Adrenal gland (tissue), 9 donors: ENCODE measurements at regions not wholly inside any gene's neighbourhood (a gene's known extent, or its start where the extent isn't known, plus 50 kb on each side); places are given as distances from the start of the nearest gene placed in this dataset.
A peak's percentile ranks its signal among the peaks of the same experiment; 100 is the strongest.

Source experiments
- DNase-seq, 7 donors: peaks; one replicate each; pipeline ENCODE4 v3.0.0-alpha.2; 2019 to 2020
- H3K27ac ChIP-seq, 5 donors: fragments of 200-600 bp; sonication (generic) in 4 of 5; 1 replicate in 3 of 5; 2 replicates in 2 of 5; pipeline versions ENCODE4 v1.5.1 to v1.8.0; 2016 to 2020; ENCODE audit warnings: mild to moderate bottlenecking in 1 of 5
- H3K27me3 ChIP-seq: fragments of 200-600 bp; 2 replicates; pipeline ENCODE4 v1.8.0; 2021
- H3K36me3 ChIP-seq, 2 donors: fragments of 200-600 bp; replicated peaks in 1 of 2; 1 replicate in 1 of 2; 2 replicates in 1 of 2; pipeline versions ENCODE4 v1.5.1 to v1.8.0; 2018 to 2022
- H3K4me1 ChIP-seq, 2 donors: fragments of 200-600 bp; replicated peaks in 1 of 2; 1 replicate in 1 of 2; 2 replicates in 1 of 2; pipeline versions ENCODE4 v1.5.1 to v1.8.0; 2018 to 2021
- H3K4me3 ChIP-seq, 4 donors: fragments of 200-600 bp; sonication (generic) in 3 of 4; one replicate each; pipeline ENCODE4 v1.5.1; 2016 to 2018
- H3K9me3 ChIP-seq, 3 donors: fragments of 200-600 bp; sonication (generic) in 1 of 3; replicated peaks in 1 of 3; 1 replicate in 2 of 3; 2 replicates in 1 of 3; pipeline versions ENCODE4 v1.5.1 to v1.8.0; 2016 to 2021
- POLR2A ChIP-seq, 2 donors: fragments of 450-650 bp; IDR thresholded peaks; one replicate each; pipeline ENCODE4 v1.6.1; 2017; ENCODE audit warnings: antibody characterized with exemption in 2 of 2, mild to moderate bottlenecking in 2 of 2, moderate library complexity in 1 of 2
- WGBS, 4 donors: extraction: QIAGEN DNeasy Blood & Tissue Kit in 2 of 4; methylation state at CpG; one replicate each; pipeline versions ENCODE4 v1.1.5 to v1.1.7; 2013 to 2017; 5-methylcytosine and 5-hydroxymethylcytosine counted together
- intact Hi-C, 2 donors: fragments of 100-400 bp; cut with DNase I; formaldehyde crosslinking; loops; one replicate each; pipeline versions ENCODE4 v1.14.1 to v1.15.0; 2022 to 2023
- TF ChIP-seq, protein P1 (sequence below), 6 experiments: fragments of 450-650 bp in 4 of 6; fragments of 200-600 bp in 2 of 6; sonication (generic) in 1 of 6; IDR thresholded peaks; 1 replicate in 5 of 6; 2 replicates in 1 of 6; pipeline versions ENCODE4 v1.5.1 to v1.8.0; 2016 to 2021; ENCODE audit warnings: antibody characterized with exemption in 6 of 6, mild to moderate bottlenecking in 2 of 6, moderate library complexity in 1 of 6
- donor health status: healthy with polysubstance abuse.
- donor health status: Bipolar disorder and iron deficiency.
- donor health status: DM: yes; HTN: yes; CAD: no.
- donor health status: DM: no; HTN: no; CAD: no.
- donor health status: DM: no; HTN: no; CAD: no.

DNA sequence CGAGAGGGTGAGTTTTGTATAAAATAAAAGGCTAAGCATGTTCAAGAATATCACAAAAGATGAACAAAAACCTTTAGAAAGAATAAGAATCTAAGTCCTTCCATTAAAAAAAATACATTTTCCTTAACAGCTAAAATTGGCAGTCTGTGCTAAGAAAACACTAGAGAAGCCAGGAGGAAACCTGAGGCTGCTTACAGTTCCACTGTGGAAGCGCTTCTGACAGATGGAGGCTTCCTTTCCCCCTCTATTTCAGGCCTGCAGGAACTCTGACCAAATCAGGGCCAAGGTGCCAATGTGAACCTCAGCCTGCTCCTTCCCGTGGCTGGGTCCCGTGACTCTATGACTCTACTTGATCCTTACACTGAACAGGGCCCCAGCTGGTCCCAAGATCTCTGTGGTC is 108.1 kb upstream of the ARHGAP28 start:
- 74 to 88% (median 80%) methylated on average over 4 of the region's 4 CpGs for WGBS, 4 donors
- H3K4me1 ChIP-seq: peaks cover 0 to 18% of the 10 kb centered on the region in 2 donors
- H3K36me3 ChIP-seq: no peaks in the 10 kb centered on the region
- no peak for DNase-seq
- H3K27me3 ChIP-seq: no peaks in the 10 kb centered on the region
- no peaks in the 10 kb centered on the region for H3K9me3 ChIP-seq
- TF ChIP-seq POLR2A (IDR thresholded peaks at IDR 0.05): no peak
- TF ChIP-seq, protein P1, sequence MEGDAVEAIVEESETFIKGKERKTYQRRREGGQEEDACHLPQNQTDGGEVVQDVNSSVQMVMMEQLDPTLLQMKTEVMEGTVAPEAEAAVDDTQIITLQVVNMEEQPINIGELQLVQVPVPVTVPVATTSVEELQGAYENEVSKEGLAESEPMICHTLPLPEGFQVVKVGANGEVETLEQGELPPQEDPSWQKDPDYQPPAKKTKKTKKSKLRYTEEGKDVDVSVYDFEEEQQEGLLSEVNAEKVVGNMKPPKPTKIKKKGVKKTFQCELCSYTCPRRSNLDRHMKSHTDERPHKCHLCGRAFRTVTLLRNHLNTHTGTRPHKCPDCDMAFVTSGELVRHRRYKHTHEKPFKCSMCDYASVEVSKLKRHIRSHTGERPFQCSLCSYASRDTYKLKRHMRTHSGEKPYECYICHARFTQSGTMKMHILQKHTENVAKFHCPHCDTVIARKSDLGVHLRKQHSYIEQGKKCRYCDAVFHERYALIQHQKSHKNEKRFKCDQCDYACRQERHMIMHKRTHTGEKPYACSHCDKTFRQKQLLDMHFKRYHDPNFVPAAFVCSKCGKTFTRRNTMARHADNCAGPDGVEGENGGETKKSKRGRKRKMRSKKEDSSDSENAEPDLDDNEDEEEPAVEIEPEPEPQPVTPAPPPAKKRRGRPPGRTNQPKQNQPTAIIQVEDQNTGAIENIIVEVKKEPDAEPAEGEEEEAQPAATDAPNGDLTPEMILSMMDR (IDR thresholded peaks at IDR 0.05): no peak
- H3K27ac ChIP-seq: no peak overlapping the region
- no peak overlapping the region for H3K4me3 ChIP-seq
- intact Hi-C loops: no loop called here

DNA sequence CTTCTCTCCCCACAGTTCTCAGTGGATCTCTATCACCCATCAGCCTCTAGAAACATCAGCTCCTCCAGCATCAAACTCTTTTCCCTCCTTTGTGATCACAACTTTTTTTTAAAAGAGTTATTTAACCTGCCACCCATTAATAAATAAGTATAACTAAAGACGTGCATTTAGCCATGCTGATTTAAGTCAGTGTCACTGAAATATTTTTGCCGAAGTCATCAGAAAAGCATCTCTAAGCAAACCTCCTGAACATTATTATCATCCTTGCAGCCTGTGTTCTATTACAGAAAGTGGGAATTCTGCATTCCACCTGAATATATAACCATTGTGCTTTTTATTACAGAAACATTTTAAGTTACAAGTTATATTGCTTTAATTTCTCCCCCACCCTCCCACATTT is 106.2 kb upstream of the ARHGAP28 start:
- DNase-seq: no peak
- no peaks in the 10 kb centered on the region for H3K9me3 ChIP-seq
- no peaks in the 10 kb centered on the region for H3K27me3 ChIP-seq
- H3K36me3 ChIP-seq: no peaks in the 10 kb centered on the region
- intact Hi-C loops: no loop called here
- TF ChIP-seq, protein P1 (IDR thresholded peaks at IDR 0.05): no peak
- TF ChIP-seq POLR2A (IDR thresholded peaks at IDR 0.05): no peak
- 67 to 69% (median 67%) methylated on average over 2 of the region's 2 CpGs for WGBS, 4 donors
- no peak overlapping the region for H3K27ac ChIP-seq
- H3K4me3 ChIP-seq: no peak overlapping the region
- H3K4me1 ChIP-seq: peaks cover 0 to 18% of the 10 kb centered on the region in 2 donors

DNA sequence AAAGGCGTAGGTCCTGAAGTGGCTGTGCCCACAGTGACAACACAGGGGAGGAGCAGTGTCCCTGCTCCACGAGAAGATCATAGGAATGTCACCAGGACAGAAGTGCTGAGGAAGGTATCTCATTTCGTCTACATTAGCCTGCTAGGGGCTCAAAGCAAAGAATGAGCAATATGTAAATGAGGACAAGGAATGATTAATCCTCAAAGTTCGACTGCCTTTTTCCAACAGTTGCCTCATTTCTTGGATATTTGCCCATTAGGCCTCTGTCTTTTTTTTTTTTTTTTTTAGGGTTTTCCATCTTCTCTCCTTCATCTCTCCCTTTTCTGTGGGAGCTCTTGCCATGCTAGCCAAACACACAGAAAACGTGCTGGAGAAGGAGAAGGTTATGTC is 105.2 kb upstream of the ARHGAP28 start:
- H3K27ac ChIP-seq: peak overlapping the region in 4 of 5 donors; percentile 56 to 77 (median 64)
- intact Hi-C loops: no loop called here
- WGBS, 4 donors: 21 to 35% (median 34%) methylated on average over 5 of the region's 5 CpGs

DNA sequence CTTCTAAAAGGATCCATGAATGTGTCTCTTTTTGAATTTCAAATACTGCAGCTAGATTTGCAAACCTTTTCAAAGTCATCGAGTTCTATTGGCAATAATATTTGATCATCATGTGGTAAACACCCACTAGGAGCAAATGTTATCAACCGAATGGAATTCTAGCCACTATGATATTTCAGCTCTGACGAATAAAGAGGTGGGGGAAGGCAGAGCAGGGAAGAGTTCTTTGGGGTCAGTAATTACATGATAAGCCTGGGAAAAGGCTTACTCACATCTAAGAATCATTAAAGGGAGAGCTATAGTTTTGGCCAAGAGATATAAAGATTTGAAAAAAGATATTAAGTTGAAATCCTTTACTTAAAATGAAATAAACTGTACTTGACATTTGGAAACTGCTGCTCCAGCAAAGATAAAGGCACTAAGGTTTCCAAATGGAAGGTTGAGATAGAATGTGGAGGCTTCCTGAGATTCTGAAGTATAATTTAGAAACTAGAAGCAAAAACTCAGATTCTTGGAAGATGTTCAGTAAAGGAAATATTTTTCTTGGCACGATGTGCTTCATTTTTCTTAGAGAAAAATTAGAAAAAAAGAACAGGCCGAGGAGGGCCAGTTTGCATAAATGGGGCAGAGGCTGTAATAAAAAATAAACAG is 104.7 kb upstream of the ARHGAP28 start:
- Histone ChIP-seq H3K36me3 (no peaks in the 10 kb centered on the region), H3K4me1 (peaks cover 0 to 18% of the 10 kb centered on the region in 2 donors), H3K27ac (peak overlapping the region in 4 of 5 donors; percentile 56 to 77 (median 64)), H3K9me3 (no peaks in the 10 kb centered on the region), H3K4me3 (no peak overlapping the region), H3K27me3 (no peaks in the 10 kb centered on the region)
- WGBS, 4 donors: 13 to 26% (median 21%) methylated on average over 5 of the region's 5 CpGs
- DNase-seq: no peak
- TF ChIP-seq, protein P1 (IDR thresholded peaks at IDR 0.05): no peak
- no peak for TF ChIP-seq POLR2A (IDR thresholded peaks at IDR 0.05)
- intact Hi-C loops: no loop called here

More for the DNA sequence above, 105.2 kb upstream of the ARHGAP28 start:
- Histone ChIP-seq H3K36me3 (no peaks in the 10 kb centered on the region), H3K27me3 (no peaks in the 10 kb centered on the region), H3K4me3 (no peak overlapping the region), H3K4me1 (peaks cover 0 to 18% of the 10 kb centered on the region in 2 donors), H3K9me3 (no peaks in the 10 kb centered on the region)
- TF ChIP-seq, protein P1 (IDR thresholded peaks at IDR 0.05): no peak
- no peak for TF ChIP-seq POLR2A (IDR thresholded peaks at IDR 0.05)
- DNase-seq: peak in 1 of 7 donors; percentile 19
